HepG2 (cell line): ENCODE measurements at regions not wholly inside any gene's neighbourhood (a gene's known extent, or its start where the extent isn't known, plus 50 kb on each side); places are given as distances from the start of the nearest gene placed in this dataset.

Source experiments
- ATAC-seq: fragments of 200-7000 bp; cut with Tn5 transposase; 3 replicates; pipeline ENCODE4 v1.9.1; 2020; ENCODE audit warnings: mild to moderate bottlenecking, moderate library complexity
- BruUV-seq: library from RNA; stranded (reverse); fragments of 400-500 nt; replicated peaks from 2 replicates; lab custom pipeline; 2021; lab: Mats Ljungman, UMichigan
- CTCF ChIA-PET: fragments of 300-600 bp; formaldehyde crosslinking; extraction: SDS; loops from one replicate; lab custom pipeline; 2021; ENCODE audit warnings: low total read pairs, inconsistent platforms, low intra/inter-chr PET ratio; lab: Yijun Ruan, JAX
- POLR2A ChIA-PET: fragments of 350-600 bp; sonication (Branson Sonifier 250); formaldehyde crosslinking; loops from one replicate; lab custom pipeline; 2020; ENCODE audit warnings: antibody characterized with exemption, inconsistent platforms; lab: Yijun Ruan, JAX
- DNase-seq: peaks from one replicate; pipeline ENCODE4 v3.0.0-alpha.2; 2015; ENCODE audit warnings: low spot score
- FAIRE-seq: peaks from 3 replicates; lab custom pipeline; 2011; peaks lifted over from hg19 to GRCh38; lab: Jason Lieb, UNC
- H2AFZ ChIP-seq: one replicate; pipeline ENCODE4 v1.6.1; 2011; ENCODE audit warnings: low read length, inconsistent platforms
- H3K27ac ChIP-seq: fragments of 300-600 bp; 3 replicates; pipeline ENCODE4 v1.8.0; 2011; ENCODE audit warnings: mixed run types, mild to moderate bottlenecking, mixed read lengths, low read length, inconsistent platforms; ENCODE audit not compliant: insufficient read depth; ENCODE audit errors: extremely low read length
- H3K27me3 ChIP-seq, 2 experiments: fragments of 200-600 bp in 1 of 2; 2 replicates in 1 of 2; 3 replicates in 1 of 2; pipeline versions ENCODE4 v1.6.0 to v1.8.0; 2011; ENCODE audit warnings: low read length in 2 of 2, mild to moderate bottlenecking in 2 of 2, moderate library complexity in 2 of 2, inconsistent platforms in 1 of 2; ENCODE audit not compliant: insufficient read depth in 2 of 2, control insufficient read depth in 1 of 2
- H3K36me3 ChIP-seq, 2 experiments: fragments of 200-600 bp in 1 of 2; replicated peaks in 1 of 2; 2 replicates in 1 of 2; 3 replicates in 1 of 2; pipeline versions ENCODE4 v1.5.1 to v1.8.0; 2011; ENCODE audit warnings: low read length in 2 of 2, inconsistent platforms in 1 of 2; ENCODE audit not compliant: insufficient read depth in 2 of 2, control insufficient read depth in 1 of 2
- H3K4me1 ChIP-seq: 2 replicates; pipeline ENCODE4 v1.5.1; 2012; ENCODE audit warnings: low read length, inconsistent platforms; ENCODE audit not compliant: insufficient read depth
- H3K4me2 ChIP-seq: 2 replicates; pipeline ENCODE4 v1.6.0; 2011; ENCODE audit warnings: low read depth, low read length, inconsistent platforms
- H3K4me3 ChIP-seq, 3 experiments: fragments of 200-600 bp in 1 of 3; sonication (generic), shearing (Covaris generic) in 1 of 3; replicated peaks in 1 of 3; 2 replicates each; pipeline ENCODE4 v1.5.1; 2011 to 2016; ENCODE audit warnings: low read length in 3 of 3, inconsistent platforms in 2 of 3, low read depth in 2 of 3, mild to moderate bottlenecking in 2 of 3, control low read depth in 1 of 3, mixed read lengths in 1 of 3; ENCODE audit not compliant: insufficient read depth in 1 of 3
- H3K79me2 ChIP-seq: one replicate; pipeline ENCODE4 v1.6.1; 2011; ENCODE audit warnings: low read length, inconsistent platforms; ENCODE audit not compliant: insufficient read depth
- H3K9ac ChIP-seq: 2 replicates; pipeline ENCODE4 v1.6.0; 2011; ENCODE audit warnings: mild to moderate bottlenecking, low read depth, low read length, inconsistent platforms; ENCODE audit not compliant: insufficient read depth
- H3K9me3 ChIP-seq: 2 replicates; pipeline ENCODE4 v1.5.1; 2012; ENCODE audit warnings: mild to moderate bottlenecking, low read length
- H4K20me1 ChIP-seq: 2 replicates; pipeline ENCODE4 v1.6.0; 2011; ENCODE audit warnings: inconsistent platforms, mild to moderate bottlenecking, low read length, moderate library complexity; ENCODE audit not compliant: insufficient read depth
- ASH2L ChIP-seq: fragments of 300-600, 200-600 bp; sonication (generic); IDR thresholded peaks from 2 replicates; pipeline ENCODE4 v1.7.0; 2017; ENCODE audit warnings: low read depth, mild to moderate bottlenecking, moderate library complexity, mixed read lengths, low read length; ENCODE audit not compliant: insufficient read length
- ATM ChIP-seq: fragments of 450-650 bp; IDR thresholded peaks from 2 replicates; pipeline ENCODE4 v1.7.1; 2017; ENCODE audit warnings: mild to moderate bottlenecking, borderline replicate concordance
- BRCA1 ChIP-seq: sonication (generic); formaldehyde crosslinking; IDR thresholded peaks from 2 replicates; pipeline ENCODE4 v1.4.0; 2020; ENCODE audit warnings: missing genetic modification reagents
- DNMT3B ChIP-seq: conservative IDR thresholded peaks from 2 replicates; pipeline ENCODE4 v1.6.1; 2016; ENCODE audit warnings: missing biosample characterization, control low read depth
- KLF13 ChIP-seq: sonication (generic); formaldehyde crosslinking; IDR thresholded peaks from 2 replicates; pipeline ENCODE4 v1.4.0; 2020; ENCODE audit warnings: mild to moderate bottlenecking, missing genetic modification reagents
- MED1 ChIP-seq: sonication (generic); formaldehyde crosslinking; IDR thresholded peaks from 2 replicates; pipeline ENCODE4 v1.4.0; 2020; ENCODE audit warnings: missing genetic modification reagents
- RFX3 ChIP-seq: IDR thresholded peaks from 2 replicates; pipeline ENCODE4 v1.6.1; 2016; ENCODE audit warnings: missing biosample characterization, missing genetic modification reagents
- ZBTB42 ChIP-seq: sonication (generic); formaldehyde crosslinking; IDR thresholded peaks from 2 replicates; pipeline ENCODE4 v1.5.0; 2020; ENCODE audit warnings: mild to moderate bottlenecking, missing genetic modification reagents
- ZFY ChIP-seq: sonication (generic); formaldehyde crosslinking; IDR thresholded peaks from 2 replicates; pipeline ENCODE4 v1.4.0; 2020; ENCODE audit warnings: missing genetic modification reagents
- ZNF263 ChIP-seq: sonication (generic); formaldehyde crosslinking; IDR thresholded peaks from 2 replicates; pipeline ENCODE4 v1.4.0; 2020; ENCODE audit warnings: missing genetic modification reagents
- ZNF619 ChIP-seq: sonication (generic); formaldehyde crosslinking; IDR thresholded peaks from 2 replicates; pipeline ENCODE4 v1.4.0; 2020; ENCODE audit warnings: mild to moderate bottlenecking, missing genetic modification reagents
- ZNF879 ChIP-seq: sonication (generic); formaldehyde crosslinking; IDR thresholded peaks from 2 replicates; pipeline ENCODE4 v1.8.1; 2023; ENCODE audit warnings: missing genetic modification reagents
- WGBS: methylation state at CpG from one replicate; pipeline ENCODE4 v1.1.6; 2017; ENCODE audit warnings: low lambda C conversion rate; 5-methylcytosine and 5-hydroxymethylcytosine counted together
- in situ Hi-C: cut with HindIII; loops from 2 replicates; pipeline ENCODE4 v1.10.0; 2017; ENCODE audit warnings: low pct_unique_long_range_greater_than_20kb; ENCODE audit not compliant: extremely low pct_ligation_motif_present
- intact Hi-C: fragments of 100-400 bp; cut with micrococcal nuclease; formaldehyde crosslinking; loops from one replicate; pipeline ENCODE4 v1.10.0; 2022; ENCODE audit not compliant: unreplicated experiment
- TF ChIP-seq, protein P1 (sequence below): sonication (generic); formaldehyde crosslinking; IDR thresholded peaks from 2 replicates; pipeline ENCODE4 v1.8.1; 2023; ENCODE audit warnings: missing genetic modification reagents, inconsistent platforms, borderline replicate concordance
- TF ChIP-seq, protein P2 (sequence below): sonication (generic); formaldehyde crosslinking; IDR thresholded peaks from 2 replicates; pipeline ENCODE4 v1.5.1; 2020; ENCODE audit warnings: mild to moderate bottlenecking, missing genetic modification reagents, borderline replicate concordance
- TF ChIP-seq, protein P3 (sequence below): sonication (generic); formaldehyde crosslinking; conservative IDR thresholded peaks from 2 replicates; pipeline ENCODE4 v1.4.0; 2020; ENCODE audit warnings: missing genetic modification reagents
- TF ChIP-seq, protein P4 (sequence below): sonication (generic); formaldehyde crosslinking; IDR thresholded peaks from 2 replicates; pipeline ENCODE4 v1.4.0; 2020; ENCODE audit warnings: missing genetic modification reagents

DNA sequence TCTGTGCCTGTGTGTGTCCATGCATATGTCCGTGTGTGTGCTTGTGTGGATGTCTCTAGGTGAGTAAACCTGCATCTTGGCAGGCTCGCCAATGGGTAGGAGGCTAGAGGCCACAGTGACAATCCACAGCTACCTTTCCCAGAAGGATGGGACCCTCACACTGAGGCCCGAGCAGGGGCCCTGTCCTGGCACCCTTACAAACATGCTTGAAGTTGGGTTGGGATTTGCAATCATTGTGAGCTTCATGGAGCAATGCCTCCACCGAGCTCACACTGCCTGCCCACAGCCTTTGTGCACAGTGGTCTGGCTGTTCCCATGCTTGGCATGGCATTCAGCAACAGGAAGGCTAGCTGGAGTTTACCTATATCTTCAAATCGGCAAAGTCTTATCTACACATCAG lies 311.1 kb upstream of the IRX1 start:
- no peak overlapping the region for H3K4me3 ChIP-seq
- H3K9me3 ChIP-seq: no peaks in the 10 kb centered on the region
- ATAC-seq (no peak), FAIRE-seq (no peak), DNase-seq (no peak)
- no peak overlapping the region for H3K9ac ChIP-seq
- no peaks in the 10 kb centered on the region for H3K4me1 ChIP-seq
- intact Hi-C loops (no loop called here), in situ Hi-C loops (no loop called here)
- no peaks in the 10 kb centered on the region for H4K20me1 ChIP-seq
- no peak overlapping the region for H3K27ac ChIP-seq
- TF ChIP-seq, protein P1, sequence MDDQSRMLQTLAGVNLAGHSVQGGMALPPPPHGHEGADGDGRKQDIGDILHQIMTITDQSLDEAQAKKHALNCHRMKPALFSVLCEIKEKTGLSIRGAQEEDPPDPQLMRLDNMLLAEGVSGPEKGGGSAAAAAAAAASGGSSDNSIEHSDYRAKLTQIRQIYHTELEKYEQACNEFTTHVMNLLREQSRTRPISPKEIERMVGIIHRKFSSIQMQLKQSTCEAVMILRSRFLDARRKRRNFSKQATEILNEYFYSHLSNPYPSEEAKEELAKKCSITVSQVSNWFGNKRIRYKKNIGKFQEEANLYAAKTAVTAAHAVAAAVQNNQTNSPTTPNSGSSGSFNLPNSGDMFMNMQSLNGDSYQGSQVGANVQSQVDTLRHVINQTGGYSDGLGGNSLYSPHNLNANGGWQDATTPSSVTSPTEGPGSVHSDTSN (CRISPR knock-in tag): no peak
- TF ChIP-seq ASH2L (no peak), ZNF879 (no peak), ZFY (CRISPR knock-in tag) (no peak), ZNF619 (CRISPR knock-in tag) (no peak), MED1 (CRISPR knock-in tag) (no peak), ATM (no peak)
- no peak overlapping the region for H2AFZ ChIP-seq
- BruUV-seq: no TSS peak
- ChIA-PET CTCF (no interaction called here), POLR2A (no interaction called here)
- no peaks in the 10 kb centered on the region for H3K79me2 ChIP-seq
- H3K27me3 ChIP-seq: no peaks in the 10 kb centered on the region; a peak in 1 of 5 replicates
- no peak overlapping the region for H3K4me2 ChIP-seq
- no peaks in the 10 kb centered on the region for H3K36me3 ChIP-seq
- WGBS: 7% methylated on average over 2 of the region's 5 CpGs

DNA sequence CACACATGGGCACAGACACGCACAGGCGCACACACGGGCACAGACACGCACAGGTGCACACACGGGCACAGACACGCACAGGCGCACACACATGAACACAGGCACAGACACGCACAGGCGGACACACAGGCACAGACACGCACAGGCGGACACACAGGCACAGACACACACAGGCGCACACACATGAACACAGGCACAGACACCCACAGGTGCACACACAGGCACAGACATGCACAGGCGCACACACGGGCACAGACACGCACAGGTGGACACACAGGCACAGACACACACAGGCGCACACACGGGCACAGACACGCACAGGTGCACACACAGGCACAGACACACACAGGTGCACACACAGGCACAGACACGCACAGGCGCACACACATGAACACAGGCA lies 312.8 kb upstream of the IRX1 start:
- no peak overlapping the region for H3K27ac ChIP-seq
- H3K4me3 ChIP-seq: no peak overlapping the region
- H4K20me1 ChIP-seq: no peaks in the 10 kb centered on the region
- ChIA-PET POLR2A (no interaction called here), CTCF (no interaction called here)
- H3K36me3 ChIP-seq: no peaks in the 10 kb centered on the region
- in situ Hi-C loops: no loop called here
- no peak overlapping the region for H3K4me2 ChIP-seq
- DNase-seq: no peak
- no peaks in the 10 kb centered on the region for H3K4me1 ChIP-seq
- no peak for ATAC-seq
- H2AFZ ChIP-seq: no peak overlapping the region
- WGBS: 75% methylated on average over 4 of the region's 20 CpGs
- no peaks in the 10 kb centered on the region; a peak in 1 of 5 replicates for H3K27me3 ChIP-seq
- intact Hi-C loops: no loop called here
- FAIRE-seq: no peak
- no peaks in the 10 kb centered on the region for H3K9me3 ChIP-seq
- BruUV-seq: no TSS peak
- H3K9ac ChIP-seq: no peak overlapping the region
- no peaks in the 10 kb centered on the region for H3K79me2 ChIP-seq
- TF ChIP-seq, protein P2, sequence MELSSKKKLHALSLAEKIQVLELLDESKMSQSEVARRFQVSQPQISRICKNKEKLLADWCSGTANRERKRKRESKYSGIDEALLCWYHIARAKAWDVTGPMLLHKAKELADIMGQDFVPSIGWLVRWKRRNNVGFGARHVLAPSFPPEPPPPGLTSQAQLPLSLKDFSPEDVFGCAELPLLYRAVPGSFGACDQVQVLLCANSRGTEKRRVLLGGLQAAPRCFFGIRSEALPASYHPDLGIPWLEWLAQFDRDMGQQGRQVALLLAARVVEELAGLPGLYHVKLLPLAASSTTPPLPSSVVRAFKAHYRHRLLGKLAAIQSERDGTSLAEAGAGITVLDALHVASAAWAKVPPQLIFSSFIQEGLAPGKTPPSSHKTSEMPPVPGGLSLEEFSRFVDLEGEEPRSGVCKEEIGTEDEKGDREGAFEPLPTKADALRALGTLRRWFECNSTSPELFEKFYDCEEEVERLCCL: no peak
- TF ChIP-seq ZNF263 (CRISPR knock-in tag) (no peak), BRCA1 (CRISPR knock-in tag) (no peak), DNMT3B (no peak), KLF13 (no peak), RFX3 (CRISPR knock-in tag) (no peak), ZBTB42 (CRISPR knock-in tag) (no peak)
- TF ChIP-seq, protein P3, sequence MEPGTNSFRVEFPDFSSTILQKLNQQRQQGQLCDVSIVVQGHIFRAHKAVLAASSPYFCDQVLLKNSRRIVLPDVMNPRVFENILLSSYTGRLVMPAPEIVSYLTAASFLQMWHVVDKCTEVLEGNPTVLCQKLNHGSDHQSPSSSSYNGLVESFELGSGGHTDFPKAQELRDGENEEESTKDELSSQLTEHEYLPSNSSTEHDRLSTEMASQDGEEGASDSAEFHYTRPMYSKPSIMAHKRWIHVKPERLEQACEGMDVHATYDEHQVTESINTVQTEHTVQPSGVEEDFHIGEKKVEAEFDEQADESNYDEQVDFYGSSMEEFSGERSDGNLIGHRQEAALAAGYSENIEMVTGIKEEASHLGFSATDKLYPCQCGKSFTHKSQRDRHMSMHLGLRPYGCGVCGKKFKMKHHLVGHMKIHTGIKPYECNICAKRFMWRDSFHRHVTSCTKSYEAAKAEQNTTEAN (CRISPR knock-in tag): no peak
- TF ChIP-seq, protein P4, sequence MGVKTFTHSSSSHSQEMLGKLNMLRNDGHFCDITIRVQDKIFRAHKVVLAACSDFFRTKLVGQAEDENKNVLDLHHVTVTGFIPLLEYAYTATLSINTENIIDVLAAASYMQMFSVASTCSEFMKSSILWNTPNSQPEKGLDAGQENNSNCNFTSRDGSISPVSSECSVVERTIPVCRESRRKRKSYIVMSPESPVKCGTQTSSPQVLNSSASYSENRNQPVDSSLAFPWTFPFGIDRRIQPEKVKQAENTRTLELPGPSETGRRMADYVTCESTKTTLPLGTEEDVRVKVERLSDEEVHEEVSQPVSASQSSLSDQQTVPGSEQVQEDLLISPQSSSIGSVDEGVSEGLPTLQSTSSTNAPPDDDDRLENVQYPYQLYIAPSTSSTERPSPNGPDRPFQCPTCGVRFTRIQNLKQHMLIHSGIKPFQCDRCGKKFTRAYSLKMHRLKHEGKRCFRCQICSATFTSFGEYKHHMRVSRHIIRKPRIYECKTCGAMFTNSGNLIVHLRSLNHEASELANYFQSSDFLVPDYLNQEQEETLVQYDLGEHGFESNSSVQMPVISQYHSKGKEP (CRISPR knock-in tag): no peak
